CD4-positive, alpha-beta T cell treated with Interleukin-21 for 1 hour (primary cell): ENCODE measurements at regions not wholly inside any gene's neighbourhood (a gene's known extent, or its start where the extent isn't known, plus 50 kb on each side); places are given as distances from the start of the nearest gene placed in this dataset.
A peak's percentile ranks its signal among the peaks of the same experiment; 100 is the strongest.

Source experiments
- DNase-seq: peaks from one replicate; pipeline ENCODE4 v3.0.0-alpha.2; 2020

DNA sequence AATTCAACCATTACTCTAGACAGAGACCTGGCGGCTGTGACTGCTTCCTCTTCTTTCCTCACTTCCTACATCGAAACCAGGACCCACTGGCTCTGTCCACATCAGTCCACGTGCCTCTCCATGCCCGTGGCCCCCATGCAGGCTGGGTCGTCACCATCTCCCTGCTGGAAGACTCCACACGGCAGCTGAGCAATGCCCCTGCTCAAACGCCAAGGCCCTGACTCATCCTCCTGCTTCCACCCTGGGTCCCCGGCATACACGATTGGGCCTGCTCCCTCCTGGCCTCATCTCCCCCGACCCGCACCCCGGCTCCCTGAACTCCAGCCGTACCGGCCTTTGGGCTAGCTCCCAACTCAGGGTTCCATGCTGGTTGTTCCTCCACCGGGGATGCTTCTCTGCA is 67.2 kb upstream of the IER5L start:
- DNase-seq = no peak

DNA sequence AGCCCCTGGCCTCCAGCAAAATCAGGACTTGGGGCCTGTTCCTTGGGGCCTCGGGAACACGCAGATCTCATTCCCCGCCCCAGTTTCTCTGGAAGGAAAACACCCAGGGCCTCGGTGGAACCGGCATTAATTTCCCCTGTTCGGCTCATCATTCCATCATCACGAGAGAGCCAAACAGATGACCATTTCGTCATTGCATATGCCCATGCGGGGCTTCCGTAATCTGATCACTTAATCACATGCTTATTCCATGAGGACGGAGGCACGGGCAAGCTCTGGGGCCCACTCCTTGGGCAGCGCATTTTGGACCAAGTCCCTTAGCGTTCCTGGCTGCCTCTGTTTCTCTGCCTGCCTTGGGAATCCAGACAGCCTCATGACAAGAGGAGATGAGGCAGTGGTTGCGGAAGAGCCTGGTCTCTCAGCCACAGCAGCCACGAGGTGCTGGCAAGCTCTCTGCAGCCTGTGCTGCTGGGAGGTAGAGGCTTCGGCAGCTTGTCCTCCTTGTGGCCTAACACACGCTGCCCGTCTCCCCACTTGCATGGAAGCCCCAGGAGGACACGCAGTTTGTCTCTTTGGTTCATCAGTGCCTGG is 65.0 kb upstream of the IER5L start:
- DNase-seq = no peak

DNA sequence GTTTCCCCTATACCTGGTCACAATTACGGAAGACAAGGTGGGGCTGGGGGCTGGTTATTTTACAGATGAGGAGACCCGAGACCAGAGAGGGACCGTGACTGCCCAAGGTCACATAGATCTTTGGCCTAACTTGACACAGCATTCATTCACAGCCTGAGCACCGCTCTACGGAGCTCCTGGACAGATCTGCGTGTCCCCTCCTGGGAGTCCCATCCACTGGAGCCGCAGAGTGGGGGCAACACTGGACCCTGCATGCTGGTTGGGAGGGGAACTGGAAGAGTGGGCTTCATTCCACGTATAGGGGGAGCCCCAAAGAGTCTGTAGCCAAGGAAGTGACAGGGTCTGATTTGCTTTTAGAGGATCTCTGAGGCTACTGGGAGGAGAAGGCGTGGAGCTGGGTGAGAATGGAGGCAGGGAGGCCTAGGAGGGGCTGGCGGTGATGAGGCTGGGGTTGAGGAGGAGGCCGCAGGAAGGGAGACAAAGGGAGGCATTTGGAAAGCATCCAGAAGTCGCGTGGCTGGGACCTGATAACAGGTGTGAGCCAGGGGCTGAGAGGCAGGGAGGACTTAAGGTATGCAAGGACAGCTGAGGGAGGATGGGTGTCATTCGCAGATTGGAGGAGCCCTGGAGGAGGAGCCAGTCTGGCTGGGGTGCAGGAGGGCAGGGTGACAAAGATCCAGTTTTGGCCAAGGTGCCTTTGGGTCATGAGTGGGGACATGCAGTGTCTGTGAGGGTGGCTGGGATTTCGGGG is 64.3 kb upstream of the IER5L start:
- DNase-seq = no peak

DNA sequence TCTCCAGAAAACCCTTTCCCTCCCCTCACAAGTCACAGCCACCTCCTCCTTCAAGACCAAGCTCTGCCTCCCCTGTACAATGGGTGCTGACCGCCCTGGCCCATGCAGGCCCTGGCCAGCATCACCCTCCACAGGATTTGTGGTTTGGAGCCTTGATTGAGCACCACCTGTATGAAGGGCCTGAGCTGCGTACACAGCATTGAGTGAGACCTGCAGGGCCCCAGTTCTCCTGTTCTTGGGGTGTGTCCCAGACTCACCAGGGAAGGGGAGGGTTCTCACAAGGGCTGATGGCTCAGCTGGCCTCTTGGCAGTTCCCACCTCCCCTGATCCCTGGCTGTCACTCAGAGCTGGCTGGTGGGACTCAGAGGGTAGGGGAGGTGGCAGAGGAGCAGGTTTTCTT is 63.7 kb upstream of the IER5L start:
- DNase-seq = no peak

DNA sequence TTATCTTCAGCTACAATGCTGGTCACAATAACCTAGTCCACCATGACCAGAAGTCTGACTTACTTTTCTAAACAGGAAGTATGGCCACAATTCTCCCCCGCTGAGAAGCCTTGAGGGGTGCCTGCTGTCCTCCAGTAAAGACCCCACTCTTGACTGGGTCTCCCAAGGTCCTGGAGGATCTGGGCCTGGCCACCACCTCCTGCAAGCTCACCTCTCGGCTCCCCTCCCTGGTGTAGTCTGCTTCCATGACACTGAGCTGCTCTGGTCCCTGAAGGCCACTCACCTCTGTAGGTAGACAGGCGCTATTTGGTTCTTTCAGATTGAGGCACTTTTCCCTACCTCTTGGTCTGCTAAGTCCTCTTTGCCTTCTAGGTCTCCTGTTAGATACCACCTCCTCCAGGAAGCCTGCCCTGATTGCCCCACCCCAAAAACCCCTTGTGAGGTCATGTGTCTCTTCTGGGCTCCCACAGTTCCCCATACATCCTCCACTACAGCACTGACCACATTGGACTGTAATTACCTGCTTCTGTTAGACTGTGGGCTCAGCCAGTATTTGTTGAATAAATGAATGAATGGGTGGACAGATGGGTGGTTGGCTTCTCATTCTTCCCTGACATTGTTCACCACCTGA is 62.6 kb upstream of the IER5L start:
- DNase-seq = no peak

DNA sequence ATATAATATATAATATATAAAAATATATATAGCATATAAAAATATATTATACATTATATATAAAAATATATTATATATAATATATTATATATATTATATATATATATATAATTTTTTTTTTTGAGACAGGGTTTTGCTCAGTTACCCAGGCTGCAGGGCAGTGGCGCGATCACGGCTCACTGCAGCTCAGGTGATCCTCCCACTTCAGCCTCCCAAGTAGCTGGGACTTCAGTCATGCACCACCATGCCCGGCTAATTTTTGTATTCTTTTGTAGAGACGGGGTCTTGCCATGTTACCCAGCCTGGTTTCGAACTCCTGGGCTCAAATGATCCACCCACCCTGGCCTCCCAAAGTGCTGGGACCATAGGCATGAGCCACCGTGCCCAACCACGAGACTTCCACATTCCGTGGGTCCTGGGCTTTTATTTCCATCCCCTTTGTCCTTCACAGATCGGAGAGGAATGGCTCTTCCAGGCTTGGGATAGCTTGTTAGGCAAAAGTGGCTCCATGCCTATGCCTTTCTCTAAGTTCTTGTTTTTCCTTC is 62.0 kb upstream of the IER5L start:
- no peak for DNase-seq

DNA sequence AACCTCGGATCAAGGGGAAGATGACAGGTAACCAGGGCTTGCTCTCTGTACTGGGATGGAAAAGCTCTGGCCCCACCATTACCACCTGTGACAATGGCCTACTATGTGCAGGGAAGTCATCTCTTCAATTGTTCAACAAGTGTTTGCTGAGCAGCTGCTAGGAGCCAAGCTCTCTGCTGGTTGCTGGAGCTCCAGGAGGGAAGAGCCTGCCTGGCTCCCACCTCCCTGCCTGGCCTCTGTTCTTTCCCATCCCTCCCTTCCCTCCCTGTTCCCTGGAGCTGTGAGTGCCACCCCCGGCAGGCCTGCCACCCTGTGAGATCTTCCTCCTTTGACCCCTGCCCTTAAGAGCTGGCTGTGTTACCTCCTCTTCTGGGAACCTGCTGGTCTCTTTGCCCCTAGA is 59.7 kb upstream of the IER5L start:
- no peak for DNase-seq

DNA sequence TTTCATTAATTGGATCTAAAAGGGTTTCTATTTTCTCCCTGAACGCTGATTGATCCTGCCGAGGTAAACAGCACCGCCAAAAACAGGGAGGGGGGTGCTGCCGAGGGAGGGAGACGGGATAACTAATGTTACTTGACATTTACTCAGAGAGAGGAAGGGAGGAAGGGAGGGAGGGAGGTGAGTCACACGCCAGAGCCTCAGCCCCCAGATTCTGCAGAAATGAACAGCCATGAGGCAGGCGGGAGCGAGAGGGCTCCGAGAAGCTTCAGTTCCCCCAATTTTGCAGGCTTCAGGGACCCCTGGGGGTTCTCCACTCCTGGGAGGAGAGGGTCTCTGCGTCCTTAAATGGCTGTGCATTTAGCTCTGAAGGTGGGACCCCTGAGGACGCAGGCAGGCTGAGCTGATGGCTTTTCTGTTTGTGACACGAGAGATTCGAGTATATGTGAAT is 59.1 kb upstream of the IER5L start:
- DNase-seq = peak; percentile 21

DNA sequence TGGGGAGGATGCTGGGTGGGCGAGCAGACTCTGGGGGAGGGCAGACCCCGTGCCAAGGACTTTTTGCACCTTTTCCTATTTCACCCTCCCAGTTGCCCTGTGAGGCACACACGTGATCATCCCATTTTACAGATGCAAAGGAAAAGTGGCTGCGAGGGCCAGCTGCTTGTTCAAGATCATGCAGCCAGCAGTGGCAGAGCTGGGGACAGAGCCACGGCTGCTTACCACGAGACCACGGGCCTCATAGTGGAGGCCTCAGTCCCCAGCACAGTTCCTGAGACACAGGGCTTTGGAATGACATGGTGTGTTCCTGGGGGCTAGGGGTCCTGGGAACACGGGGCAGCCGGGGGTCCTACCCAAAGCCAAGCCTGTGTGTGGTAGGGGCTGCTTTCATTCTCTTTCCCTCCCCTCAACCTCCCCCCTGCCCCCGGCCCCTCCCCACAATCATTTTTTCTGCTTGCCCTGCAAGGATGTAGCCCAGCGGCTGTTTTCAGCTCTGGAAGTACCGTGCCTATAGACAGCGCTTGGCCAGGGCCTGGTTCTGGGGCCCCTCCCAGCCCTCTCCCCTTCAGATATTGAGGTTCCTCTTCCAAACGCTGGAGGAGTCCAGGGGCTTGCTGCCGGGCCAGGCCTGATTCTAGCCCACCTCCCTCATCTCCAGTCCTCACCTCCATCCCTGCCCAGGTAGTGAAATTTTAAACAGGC is 58.5 kb upstream of the IER5L start:
- DNase-seq = no peak

DNA sequence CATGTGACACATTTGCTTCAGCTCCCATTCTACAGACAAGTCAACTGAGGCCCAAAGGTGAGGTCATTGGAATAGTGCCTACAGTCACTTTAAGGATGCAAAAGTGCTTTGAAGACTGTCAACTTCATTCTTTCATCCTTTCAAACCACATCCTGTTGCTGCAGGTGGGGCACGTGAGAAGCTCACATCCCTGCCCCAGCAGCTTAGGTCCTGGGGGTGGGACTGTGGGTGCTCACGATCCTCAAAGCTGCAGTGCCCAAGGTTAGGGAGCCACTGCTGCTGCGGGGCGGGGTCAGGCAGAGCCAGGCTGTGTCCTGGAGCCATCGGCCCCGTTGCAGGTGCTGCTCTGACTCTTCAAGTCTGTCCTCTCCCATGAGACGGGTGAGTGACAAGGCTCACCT is 57.9 kb upstream of the IER5L start:
- DNase-seq = peak; percentile 75

DNA sequence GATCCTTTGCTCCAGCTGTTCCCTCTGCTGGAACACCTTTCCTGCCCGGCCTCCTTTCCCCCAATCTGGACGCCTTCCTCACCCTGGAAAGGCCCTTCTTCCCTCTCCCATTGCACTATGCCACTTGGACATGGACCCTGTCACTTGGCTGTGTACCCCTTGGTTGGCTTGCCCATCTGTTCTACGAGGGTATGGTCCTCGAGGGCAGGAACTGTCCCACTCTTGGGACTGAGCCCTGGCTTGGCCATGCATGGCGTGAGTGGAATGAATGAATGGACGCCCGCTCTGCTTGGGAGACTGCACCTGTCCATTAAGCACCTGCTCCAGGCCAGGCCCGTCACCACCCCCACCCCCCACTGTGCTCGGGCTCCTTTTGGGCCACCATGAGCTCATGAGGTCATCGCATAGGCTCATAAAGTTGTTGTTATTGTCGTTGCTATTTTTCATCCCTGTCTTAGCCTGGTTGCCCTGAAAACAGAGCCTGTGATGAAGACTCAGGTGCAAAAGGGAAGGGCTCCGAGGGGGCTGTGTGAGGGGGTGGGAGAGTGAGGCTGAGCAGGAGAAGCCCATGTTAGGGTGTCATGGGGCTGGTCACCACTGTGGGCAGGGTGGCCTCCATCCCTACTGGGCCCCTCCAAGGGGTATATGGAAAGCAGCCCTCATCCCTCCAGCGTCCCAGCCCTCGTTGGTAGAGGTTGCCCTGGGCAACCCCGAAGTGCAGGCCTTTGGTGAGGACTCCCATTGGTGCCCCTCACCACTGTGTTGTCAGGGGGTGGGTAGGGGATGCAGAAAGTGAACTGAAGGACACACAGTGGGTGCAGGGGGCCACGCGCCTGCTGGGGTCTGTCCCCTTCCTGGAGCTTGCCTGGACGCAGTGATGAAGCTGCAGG is 57.2 kb upstream of the IER5L start:
- no peak for DNase-seq

DNA sequence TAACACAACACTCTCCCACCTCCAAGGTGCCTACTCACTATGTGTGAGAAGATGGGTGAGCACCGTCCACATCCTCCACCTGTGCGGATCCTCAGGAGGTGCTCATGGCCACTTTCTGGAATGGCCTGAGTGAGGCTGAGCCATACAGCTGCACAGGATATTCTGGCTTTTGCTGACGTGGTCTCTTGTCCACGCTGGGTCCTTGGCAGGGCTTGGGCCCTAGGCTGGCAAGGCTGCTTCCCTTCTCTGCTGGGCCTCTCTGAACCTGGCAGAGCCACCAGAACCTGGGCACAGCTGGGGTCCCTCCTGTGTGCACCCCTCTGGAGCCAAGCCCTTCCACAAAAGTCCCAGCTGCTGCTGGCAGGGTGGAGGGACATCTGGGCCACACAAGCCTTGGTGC is 56.4 kb upstream of the IER5L start:
- no peak for DNase-seq

DNA sequence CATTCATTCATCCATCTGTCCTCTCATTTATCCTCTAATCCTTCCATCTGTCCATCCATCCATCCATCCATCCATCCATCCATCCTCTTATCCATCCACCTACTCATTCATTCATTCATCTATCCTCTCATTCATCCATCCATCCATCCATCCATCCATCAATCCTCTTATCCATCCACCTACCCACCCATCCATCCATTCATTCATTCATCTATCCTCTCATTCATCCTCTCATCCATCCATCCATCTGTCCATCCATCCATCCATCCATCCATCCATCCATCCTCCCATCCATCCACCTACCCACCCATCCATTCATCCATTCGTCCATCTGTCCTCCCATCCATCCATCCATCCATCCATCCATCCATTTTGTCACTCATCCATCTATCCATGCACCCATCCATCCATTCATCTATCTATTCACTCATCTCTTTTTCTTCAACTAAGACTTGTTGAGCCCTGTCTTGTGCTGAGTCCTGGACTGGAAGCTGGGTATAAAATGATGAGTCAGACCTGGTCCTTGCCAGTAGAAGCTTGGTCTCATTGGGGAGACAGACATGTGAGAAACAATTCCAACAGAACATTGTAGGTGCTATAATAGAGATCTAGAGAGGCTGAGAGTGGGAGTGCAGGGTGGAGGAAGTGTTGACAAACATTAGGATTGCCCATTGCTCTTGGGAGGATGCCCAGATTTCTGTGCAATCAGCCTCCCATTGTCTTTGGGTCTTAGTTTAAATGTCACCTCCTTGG is 55.0 kb upstream of the IER5L start:
- DNase-seq = no peak

DNA sequence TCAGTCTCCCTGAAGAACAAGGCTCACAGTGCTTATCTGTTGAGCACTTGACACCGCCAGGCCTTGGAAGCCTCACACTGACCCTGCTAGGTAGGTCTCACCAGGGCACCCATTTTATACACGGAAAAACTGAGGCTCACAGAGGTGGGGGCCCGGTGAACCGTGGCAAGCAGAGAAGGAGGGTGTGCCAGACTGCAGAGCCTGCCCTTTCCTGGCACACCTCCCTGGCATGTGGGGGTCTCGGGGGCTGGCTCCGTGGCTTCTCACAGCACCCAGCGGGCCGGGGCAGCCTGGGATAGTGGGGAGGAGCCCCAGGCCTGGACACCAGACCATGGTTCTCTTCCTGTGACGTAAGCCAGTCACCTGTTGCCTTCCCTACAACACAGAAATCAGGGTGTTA is 53.7 kb upstream of the IER5L start:
- no peak for DNase-seq

DNA sequence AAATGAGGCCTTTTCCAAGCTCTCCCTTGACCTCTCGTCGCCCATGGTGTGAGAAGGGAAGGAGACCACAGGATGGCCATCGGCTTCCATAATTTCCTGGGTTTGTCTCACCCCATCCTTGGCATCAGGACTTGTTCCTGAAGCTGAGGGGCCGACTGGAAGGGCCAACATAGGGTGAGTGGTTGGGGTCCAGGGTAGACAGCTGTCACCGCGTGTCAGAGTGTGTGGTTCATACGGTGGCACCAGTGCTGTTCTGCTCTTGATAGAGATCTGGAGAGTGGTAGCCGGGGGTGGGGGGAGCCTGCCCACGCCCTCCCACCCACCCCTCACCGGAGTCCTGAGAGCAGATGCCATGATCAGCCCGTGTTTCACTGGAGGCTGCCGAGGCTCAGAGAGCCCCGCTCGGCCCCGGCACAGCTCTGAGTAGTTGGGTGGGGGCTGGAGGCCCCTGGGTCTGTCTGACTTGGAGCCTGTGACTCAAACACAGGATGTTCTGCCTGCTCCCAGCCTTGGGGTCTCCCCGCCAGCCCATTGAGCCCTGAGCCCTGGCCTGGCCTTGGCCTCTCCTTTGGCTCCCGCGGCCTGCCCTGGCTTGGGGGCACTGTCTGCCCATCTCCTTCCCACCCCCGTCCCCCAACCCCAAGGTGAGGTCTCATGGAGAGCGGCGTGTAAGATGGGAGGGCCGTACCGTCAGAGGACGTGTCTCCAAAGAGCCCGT is 53.1 kb upstream of the IER5L start:
- no peak for DNase-seq

DNA sequence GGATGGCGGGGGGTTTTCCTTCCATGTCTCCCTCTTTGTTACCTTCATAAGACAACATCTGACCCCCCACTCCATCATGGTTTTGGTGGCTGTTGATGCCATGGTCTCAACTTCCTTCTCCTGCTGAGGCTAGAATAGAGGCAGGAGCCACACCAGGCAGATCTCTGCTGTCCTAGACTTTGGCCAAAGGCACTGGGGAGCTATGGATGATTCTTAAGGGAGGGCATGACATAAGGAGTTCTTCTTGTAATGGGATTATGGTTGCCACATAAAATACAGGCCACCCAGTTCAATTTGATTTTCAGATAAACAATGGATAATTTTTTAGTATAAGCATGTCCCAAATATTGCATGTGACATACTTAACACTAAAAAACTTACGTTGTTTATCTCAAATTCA is 52.2 kb upstream of the IER5L start:
- DNase-seq = no peak
